ELR (cell line): ENCODE measurements at regions not wholly inside any gene's neighbourhood (a gene's known extent, or its start where the extent isn't known, plus 50 kb on each side); places are given as distances from the start of the nearest gene placed in this dataset.

Experiments used
- DNase-seq: peaks from one replicate; pipeline ENCODE4 v3.0.0-alpha.2; 2015; ENCODE audit warnings: low read depth

GRCh38 chr7:84294847-84295455 is 100.4 kb upstream of the SEMA3A start:
- no peak for DNase-seq

GRCh38 chr7:84294391-84294790 is 99.8 kb upstream of the SEMA3A start:
- no peak for DNase-seq

- DNase-seq: no peak
These were observed 97.2 kb upstream of the SEMA3A start for GRCh38 chr7:84291756-84292155.

GRCh38 chr7:84283798-84284197 is 89.2 kb upstream of the SEMA3A start:
- no peak for DNase-seq

GRCh38 chr7:84281518-84281917 is 86.9 kb upstream of the SEMA3A start:
- no peak for DNase-seq

- no peak for DNase-seq
These were observed 83.1 kb upstream of the SEMA3A start for GRCh38 chr7:84277628-84278224.

- no peak for DNase-seq
These were observed 79.5 kb upstream of the SEMA3A start for GRCh38 chr7:84274029-84274638.

- DNase-seq: no peak
These were observed 77.0 kb upstream of the SEMA3A start for GRCh38 chr7:84271543-84271942.

GRCh38 chr7:84264396-84264795 is 69.8 kb upstream of the SEMA3A start:
- peak; percentile 8 for DNase-seq

- DNase-seq: no peak
These were observed 68.5 kb upstream of the SEMA3A start for GRCh38 chr7:84263106-84263505.

GRCh38 chr7:84261509-84261908 is 66.9 kb upstream of the SEMA3A start:
- no peak for DNase-seq

GRCh38 chr7:84258628-84259027 is 64.0 kb upstream of the SEMA3A start:
- DNase-seq: peak; percentile 6

GRCh38 chr7:84256571-84256971 is 62.0 kb upstream of the SEMA3A start:
- no peak for DNase-seq

GRCh38 chr7:84251277-84251781 is 56.7 kb upstream of the SEMA3A start:
- DNase-seq: peak; percentile 83

- DNase-seq: no peak
These were observed 55.9 kb upstream of the SEMA3A start for GRCh38 chr7:84250452-84250851.

- DNase-seq: no peak
These were observed 55.1 kb upstream of the SEMA3A start for GRCh38 chr7:84249656-84250055.

GRCh38 chr7:84248843-84249242 is 54.3 kb upstream of the SEMA3A start:
- no peak for DNase-seq

- peak; percentile 25 for DNase-seq
These were observed 53.7 kb upstream of the SEMA3A start for GRCh38 chr7:84248267-84248666.

- DNase-seq: peak; percentile 73
These were observed 53.0 kb upstream of the SEMA3A start for GRCh38 chr7:84247591-84247990.

- no peak for DNase-seq
These were observed 51.2 kb upstream of the SEMA3A start for GRCh38 chr7:84245835-84246234.
